ENCODE measurements at regions not wholly inside any gene's neighbourhood (a gene's known extent, or its start where the extent isn't known, plus 50 kb on each side); places are given as distances from the start of the nearest gene placed in this dataset.

GRCh38 chr21:38741092-38741949, 64.4 kb upstream of the ETS2 start:
- DNase-seq (ENCODE audit: low spot score), result no peak

GRCh38 chr21:38741950-38742256, 63.8 kb upstream of the ETS2 start:
- no peak for DNase-seq (ENCODE audit: low spot score)

- no peak for DNase-seq (ENCODE audit: low spot score)
Measured at GRCh38 chr21:38742580-38743260, 63.0 kb upstream of the ETS2 start.

GRCh38 chr21:38743772-38744529, 61.8 kb upstream of the ETS2 start:
- DNase-seq (ENCODE audit: low spot score), result no peak

GRCh38 chr21:38744861-38745260, 60.9 kb upstream of the ETS2 start:
- DNase-seq (ENCODE audit: low spot score), result no peak

GRCh38 chr21:38747810-38748209, 57.9 kb upstream of the ETS2 start:
- DNase-seq (ENCODE audit: low spot score), result no peak

GRCh38 chr21:38751379-38752050, 54.2 kb upstream of the ETS2 start:
- no peak for DNase-seq (ENCODE audit: low spot score)

GRCh38 chr21:38752051-38752505, 53.7 kb upstream of the ETS2 start:
- no peak for DNase-seq (ENCODE audit: low spot score)

GRCh38 chr21:38753114-38753513, 52.6 kb upstream of the ETS2 start:
- DNase-seq (ENCODE audit: low spot score), result no peak

GRCh38 chr21:38753557-38753971, 52.2 kb upstream of the ETS2 start:
- no peak for DNase-seq (ENCODE audit: low spot score)

All from germinal center (tissue), 1 donor.